ENCODE measurements at regions not wholly inside any gene's neighbourhood (a gene's known extent, or its start where the extent isn't known, plus 50 kb on each side); places are given as distances from the start of the nearest gene placed in this dataset.
A peak's percentile ranks its signal among the peaks of the same experiment; 100 is the strongest.

DNA sequence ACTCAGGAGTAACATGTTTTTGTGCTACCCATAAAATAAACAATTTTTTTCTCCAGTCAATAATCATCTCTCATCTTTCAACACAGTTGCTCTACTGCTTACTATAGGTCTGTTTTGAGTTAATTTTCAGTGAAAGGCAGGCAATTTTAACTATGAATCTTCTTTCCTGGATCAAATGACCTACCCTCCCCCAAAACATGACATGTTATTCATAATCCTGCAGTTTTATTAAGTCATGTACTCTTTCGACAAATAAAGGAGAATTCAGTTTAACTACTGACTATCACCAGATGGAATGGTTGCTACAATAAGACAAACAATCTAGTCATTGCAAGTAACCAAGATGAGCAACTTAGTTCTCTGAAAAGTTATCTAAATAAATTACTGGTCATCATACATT, 106.0 kb upstream of the FAR2 start:
- DNase-seq (ENCODE audit: low spot score), result no peak

- no peak for DNase-seq (ENCODE audit: low spot score)
Observed at GRCh38 chr12:29044799-29045198, 104.3 kb upstream of the FAR2 start.

- DNase-seq (ENCODE audit: low spot score), result no peak
Observed at GRCh38 chr12:29048787-29049186, 100.3 kb upstream of the FAR2 start.

DNA sequence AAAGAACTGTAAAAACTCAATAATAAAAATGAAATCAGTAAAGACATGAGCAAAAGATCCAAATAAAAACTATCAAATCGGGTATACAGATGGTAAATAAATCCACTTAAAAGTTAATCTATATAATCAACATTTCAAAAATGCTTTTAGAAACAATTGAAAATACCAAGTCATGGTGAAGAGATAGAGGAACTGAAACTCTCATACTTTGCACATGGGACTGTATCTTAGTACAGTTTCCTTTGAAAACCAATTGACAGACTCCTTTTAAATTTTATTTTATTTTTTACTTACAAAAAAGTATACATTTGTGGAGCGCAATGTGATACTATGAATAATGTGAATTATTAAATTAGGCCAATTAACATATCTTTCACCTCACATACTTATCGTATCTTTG, 98.6 kb upstream of the FAR2 start:
- DNase-seq (ENCODE audit: low spot score), result no peak

- DNase-seq (ENCODE audit: low spot score), result no peak
Observed at GRCh38 chr12:29051221-29051620, 97.9 kb upstream of the FAR2 start.

DNA sequence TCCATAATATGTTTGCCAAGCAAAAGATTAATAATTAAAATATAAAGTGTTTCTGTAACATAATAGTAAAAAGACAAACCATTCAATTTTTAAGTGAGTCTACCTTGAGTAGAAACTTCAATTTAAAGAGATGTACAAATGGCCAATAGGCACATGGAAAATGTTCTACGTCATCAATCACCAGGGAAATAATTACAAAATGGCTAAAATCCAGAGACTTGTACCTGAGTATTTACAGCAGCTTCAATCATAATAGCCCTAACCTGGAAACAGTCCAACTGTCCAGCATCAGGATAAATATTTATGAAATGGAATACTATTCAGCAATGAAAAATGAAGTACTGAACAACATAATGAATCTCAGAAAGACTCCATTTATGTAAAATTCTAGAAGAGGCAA, 95.5 kb upstream of the FAR2 start:
- no peak for DNase-seq (ENCODE audit: low spot score)

- DNase-seq (ENCODE audit: low spot score), result no peak
Observed at GRCh38 chr12:29054858-29055663, 94.0 kb upstream of the FAR2 start.

- DNase-seq (ENCODE audit: low spot score), result peak; percentile 95
Observed at GRCh38 chr12:29066011-29066588, 83.0 kb upstream of the FAR2 start.

GRCh38 chr12:29067430-29067829, 81.6 kb upstream of the FAR2 start:
- no peak for DNase-seq (ENCODE audit: low spot score)

GRCh38 chr12:29070309-29070708, 78.8 kb upstream of the FAR2 start:
- DNase-seq (ENCODE audit: low spot score), result no peak

DNA sequence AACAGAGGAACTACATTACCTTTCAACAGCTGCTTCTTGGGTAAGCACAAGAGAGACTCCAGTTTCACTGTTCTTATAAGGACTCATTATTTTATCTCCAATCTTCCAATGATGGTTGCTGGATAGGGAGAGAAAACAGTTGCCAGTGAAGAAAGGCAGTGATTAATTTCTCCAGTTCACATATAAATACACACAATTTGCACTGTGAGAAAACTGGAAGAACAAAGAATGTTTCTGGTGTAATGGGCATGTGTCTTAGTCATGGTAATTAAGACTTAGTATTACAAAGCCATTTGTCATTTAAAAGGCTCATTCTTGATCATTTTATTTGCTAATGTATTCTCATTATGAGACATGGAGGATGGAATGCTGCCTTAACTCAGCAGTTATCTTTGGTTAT, 78.0 kb upstream of the FAR2 start:
- DNase-seq (ENCODE audit: low spot score), result no peak

DNA sequence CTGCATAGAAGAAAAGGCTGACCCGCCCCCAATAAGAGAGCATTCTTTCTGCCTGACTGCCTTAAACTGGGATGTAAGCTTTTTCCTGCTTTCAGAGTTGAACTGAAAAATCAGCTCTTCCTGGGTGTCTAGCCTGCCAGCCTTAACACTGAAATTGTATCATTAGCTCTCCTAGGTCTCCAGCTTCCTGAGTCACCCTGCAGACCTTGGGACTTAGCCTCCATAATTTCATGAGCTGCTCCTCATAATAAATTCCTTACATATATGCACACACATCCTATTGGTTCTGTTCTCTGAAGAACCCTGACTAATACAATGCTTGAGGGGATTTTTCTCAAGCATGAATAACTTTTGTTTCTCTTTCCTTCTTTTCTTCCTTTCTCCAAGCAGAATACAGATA, 76.4 kb upstream of the FAR2 start:
- no peak for DNase-seq (ENCODE audit: low spot score)

DNA sequence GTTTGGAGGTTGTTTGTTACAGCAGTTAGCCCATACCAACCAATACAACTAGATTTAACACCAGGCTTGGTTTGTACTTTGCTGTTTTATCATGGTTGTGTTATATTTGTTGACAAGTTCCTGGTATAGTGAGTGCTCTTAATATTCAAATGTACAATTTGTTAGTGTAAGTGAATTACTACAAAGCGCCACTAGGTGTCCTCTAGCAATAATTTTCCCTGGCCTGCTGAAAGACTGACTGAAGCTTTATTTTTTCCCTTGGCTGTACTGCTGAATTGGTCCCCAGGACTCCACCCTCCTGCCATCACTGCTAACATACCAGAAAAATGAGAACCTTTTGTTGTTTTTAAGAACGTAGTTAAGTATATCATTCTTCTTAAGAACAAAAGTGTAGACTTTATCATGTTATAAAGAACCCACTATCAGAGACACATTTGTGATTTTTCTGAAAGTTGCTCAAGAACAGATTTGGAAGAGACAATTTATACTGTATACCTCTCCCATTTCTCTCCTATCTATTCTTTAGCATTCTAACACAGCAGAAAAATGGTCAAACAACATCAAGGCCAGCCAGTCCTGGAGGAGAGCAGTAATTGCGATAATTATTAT, 75.3 kb upstream of the FAR2 start:
- peak; percentile 65 for DNase-seq (ENCODE audit: low spot score)

- no peak for DNase-seq (ENCODE audit: low spot score)
Observed at GRCh38 chr12:29081101-29081500, 68.0 kb upstream of the FAR2 start.

DNA sequence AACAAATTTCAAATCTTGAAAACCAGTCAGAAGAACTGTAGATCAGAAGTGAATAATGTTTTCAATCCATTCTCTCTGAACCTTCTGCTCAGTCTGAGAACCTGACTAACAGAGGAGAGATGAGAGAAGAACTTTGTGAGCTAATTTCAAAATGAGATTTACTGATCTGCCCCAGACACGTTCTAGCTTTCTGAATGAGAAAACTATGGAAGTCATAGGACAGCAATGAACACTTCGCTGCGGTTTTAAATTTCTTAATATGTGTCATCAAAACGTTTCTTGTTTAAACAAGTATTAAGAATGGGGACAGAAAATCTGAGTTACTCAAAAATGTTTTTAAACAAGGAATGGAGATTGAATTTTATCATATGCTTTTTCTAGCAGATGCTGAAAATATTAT, 66.6 kb upstream of the FAR2 start:
- no peak for DNase-seq (ENCODE audit: low spot score)

GRCh38 chr12:29086325-29087271, 62.5 kb upstream of the FAR2 start:
- no peak for DNase-seq (ENCODE audit: low spot score)

DNA sequence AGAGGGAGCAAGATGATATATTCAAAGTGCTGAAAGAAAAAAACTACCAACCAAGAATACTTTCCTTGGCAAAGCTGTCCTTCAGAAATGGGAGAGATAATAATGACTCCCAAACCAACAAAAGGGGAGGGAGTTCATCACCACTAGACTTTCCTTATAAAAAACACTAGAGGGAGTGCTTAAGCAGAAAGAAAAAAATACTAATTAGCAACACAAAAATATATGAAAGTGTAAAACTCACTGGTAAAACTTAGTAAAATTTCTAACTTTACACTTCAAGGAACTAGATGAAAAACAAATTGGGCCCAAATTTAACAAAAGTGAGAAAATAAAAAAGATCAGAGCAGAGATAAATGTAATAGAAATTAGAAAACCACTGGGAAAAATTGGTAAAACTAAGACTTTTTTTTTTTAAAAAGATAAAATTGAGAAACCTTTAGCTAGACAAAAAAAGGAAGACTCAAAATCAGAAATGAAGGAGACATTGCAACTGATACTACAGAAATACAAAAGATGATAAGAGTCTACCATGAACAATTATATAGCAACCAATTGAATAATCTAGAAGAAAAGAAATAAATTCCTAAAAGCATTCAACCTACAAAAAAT, 60.4 kb upstream of the FAR2 start:
- DNase-seq (ENCODE audit: low spot score), result no peak
